GM12878 (cell line): ENCODE measurements at regions not wholly inside any gene's neighbourhood (a gene's known extent, or its start where the extent isn't known, plus 50 kb on each side); places are given as distances from the start of the nearest gene placed in this dataset.

Experiments used
- ATAC-seq: fragments of 200-7000 bp; cut with Tn5 transposase; 3 replicates; pipeline ENCODE4 v1.9.1; 2020; ENCODE audit warnings: mild to moderate bottlenecking, moderate library complexity
- BruUV-seq: library from RNA; stranded (reverse); fragments of 400-500 nt; replicated peaks from 2 replicates; lab custom pipeline; 2021; lab: Mats Ljungman, UMichigan
- CTCF ChIA-PET: fragments of 300-600 bp; sonication (Branson Sonifier 250); formaldehyde crosslinking; extraction: SDS; loops from one replicate; lab custom pipeline; 2021; ENCODE audit warnings: inconsistent platforms; lab: Yijun Ruan, JAX
- POLR2A ChIA-PET: fragments of 350-600 bp; formaldehyde crosslinking; extraction: SDS; loops from one replicate; lab custom pipeline; 2021; ENCODE audit warnings: inconsistent platforms; lab: Charles Lee
- RAD21 ChIA-PET: fragments of 300-600 bp; sonication (Branson Sonifier 250); formaldehyde crosslinking; loops from one replicate; lab custom pipeline; 2023; ENCODE audit warnings: antibody characterized with exemption; ENCODE audit not compliant: unreplicated experiment; lab: Charles Lee
- SMC1A ChIA-PET: fragments of 300-600 bp; sonication (Branson Sonifier 250); formaldehyde crosslinking; loops from one replicate; lab custom pipeline; 2023; ENCODE audit not compliant: unreplicated experiment, uncharacterized antibody; lab: Charles Lee
- DNase-seq: peaks from one replicate; pipeline ENCODE4 v3.0.0-alpha.2; 2011; ENCODE audit warnings: low read depth, low spot score
- FAIRE-seq: peaks from 3 replicates; lab custom pipeline; 2011; peaks lifted over from hg19 to GRCh38; lab: Jason Lieb, UNC
- H2AFZ ChIP-seq: 2 replicates; pipeline ENCODE4 v1.6.0; 2011; ENCODE audit warnings: low read depth, low read length, control low read depth; ENCODE audit not compliant: control insufficient read depth
- H3K27ac ChIP-seq: 2 replicates; pipeline ENCODE4 v1.5.1; 2011; ENCODE audit warnings: control low read depth; ENCODE audit not compliant: control insufficient read depth, insufficient read depth
- H3K27me3 ChIP-seq, 2 experiments: replicated peaks in 1 of 2; 2 replicates each; pipeline versions ENCODE4 v1.6.0 to v1.6.1; 2011; ENCODE audit warnings: low read length in 1 of 2; ENCODE audit not compliant: control insufficient read depth in 2 of 2, insufficient read depth in 2 of 2
- H3K36me3 ChIP-seq, 2 experiments: 2 replicates each; pipeline ENCODE4 v1.5.1; 2011; ENCODE audit warnings: low read length in 1 of 2; ENCODE audit not compliant: control insufficient read depth in 2 of 2, insufficient read depth in 2 of 2
- H3K4me1 ChIP-seq: 2 replicates; pipeline ENCODE4 v1.6.1; 2011; ENCODE audit warnings: mild to moderate bottlenecking, low read length, moderate library complexity, mixed read lengths; ENCODE audit not compliant: control insufficient read depth, insufficient read depth
- H3K4me2 ChIP-seq: 2 replicates; pipeline ENCODE4 v1.6.0; 2011; ENCODE audit warnings: control low read depth; ENCODE audit not compliant: control insufficient read depth, insufficient read depth
- H3K4me3 ChIP-seq: fragments of 200-600 bp; sonication (generic); 2 replicates; pipeline ENCODE4 v1.5.1; 2016
- H3K79me2 ChIP-seq: 2 replicates; pipeline ENCODE4 v1.6.0; 2011; ENCODE audit warnings: low read length; ENCODE audit not compliant: control insufficient read depth, insufficient read depth
- H3K9ac ChIP-seq: 2 replicates; pipeline ENCODE4 v1.8.0; 2011; ENCODE audit warnings: low read length, control low read depth, mixed read lengths; ENCODE audit not compliant: control insufficient read depth, insufficient read depth
- H3K9me3 ChIP-seq: replicated peaks from 3 replicates; pipeline ENCODE4 v1.5.1; 2011; ENCODE audit warnings: mild to moderate bottlenecking, low read length; ENCODE audit not compliant: control insufficient read depth, insufficient read depth
- H4K20me1 ChIP-seq: 2 replicates; pipeline ENCODE4 v1.6.0; 2011; ENCODE audit not compliant: control insufficient read depth, insufficient read depth
- ASH2L ChIP-seq: fragments of 300-600, 200-600 bp; sonication (generic); IDR thresholded peaks from 2 replicates; pipeline ENCODE4 v1.6.1; 2017; ENCODE audit warnings: low read depth, mild to moderate bottlenecking, borderline replicate concordance
- BCL11A ChIP-seq: IDR thresholded peaks from 2 replicates; pipeline ENCODE4 v1.6.1; 2011; ENCODE audit warnings: low read depth, low read length
- FOXM1 ChIP-seq: IDR thresholded peaks from 2 replicates; pipeline ENCODE4 v1.6.1; 2012; ENCODE audit warnings: low read depth, mild to moderate bottlenecking, inconsistent platforms, low read length, moderate library complexity
- IRF4 ChIP-seq: IDR thresholded peaks from 2 replicates; pipeline ENCODE4 v1.6.1; 2011; ENCODE audit warnings: low read depth, low read length
- KAT2A ChIP-seq: conservative IDR thresholded peaks from 2 replicates; pipeline ENCODE4 v1.6.1; 2011; ENCODE audit warnings: low read depth, low read length; ENCODE audit not compliant: control insufficient read depth
- RUNX3 ChIP-seq: IDR thresholded peaks from 2 replicates; pipeline ENCODE4 v1.6.1; 2012; ENCODE audit warnings: low read length, inconsistent platforms
- WGBS: methylation state at CpG from one replicate; pipeline ENCODE4 v1.1.6; 2016; ENCODE audit warnings: low lambda C conversion rate; ENCODE audit not compliant: insufficient replicate concordance, insufficient coverage; ENCODE audit errors: missing lambda C conversion rate; 5-methylcytosine and 5-hydroxymethylcytosine counted together
- in situ Hi-C: fragments of 300-500 bp; cut with MboI; formaldehyde crosslinking; loops from 9 replicates; pipeline ENCODE4 v1.14.3; 2018; ENCODE audit warnings: mixed read lengths
- intact Hi-C: fragments of 100-400 bp; cut with micrococcal nuclease; formaldehyde crosslinking; loops from one replicate; pipeline ENCODE4 v1.14.2; 2022; ENCODE audit not compliant: unreplicated experiment

GRCh38 chr1:219427989-219428388 is 184.9 kb downstream of the ZC3H11B start:
- H3K4me3 ChIP-seq: no peak overlapping the region
- H3K9ac ChIP-seq: no peak overlapping the region
- H2AFZ ChIP-seq: no peak overlapping the region; the same call in 1 of the 2 replicates
- H3K79me2 ChIP-seq: no peaks in the 10 kb centered on the region
- ChIA-PET SMC1A (interaction anchor here (1.1 to 1.4 kb wide), 3 partner anchors 21 to 432 kb away, joined by 3 to 5 read pairs (median 3); no protein-coding TSS in a partner anchor), POLR2A (no interaction called here), CTCF (interaction anchor here (0.7 to 1.3 kb wide), 2 partner anchors 11 to 69 kb away, joined by 6 to 8 read pairs; no protein-coding TSS in a partner anchor), RAD21 (no interaction called here)
- H4K20me1 ChIP-seq: no peaks in the 10 kb centered on the region
- no TSS peak for BruUV-seq
- H3K4me2 ChIP-seq: no peak overlapping the region
- no peak for TF ChIP-seq FOXM1
- TF ChIP-seq RUNX3: 0 out of 2 replicates have a peak, but pooled peaks have one; percentile 7
- no peak for TF ChIP-seq IRF4
- no peak for TF ChIP-seq KAT2A
- H3K27me3 ChIP-seq: no peaks in the 10 kb centered on the region
- peaks cover 3% of the 10 kb centered on the region; the same call in 1 of the 2 replicates for H3K4me1 ChIP-seq
- intact Hi-C loops (loop anchor here (2.0 kb wide), 1 partner anchor 49 kb away; no protein-coding TSS in a partner anchor), in situ Hi-C loops (no loop called here)
- ATAC-seq (no peak), FAIRE-seq (no peak), DNase-seq (no peak)
- no peaks in the 10 kb centered on the region for H3K9me3 ChIP-seq
- H3K27ac ChIP-seq: no peak overlapping the region; the same call in 1 of the 2 replicates
- H3K36me3 ChIP-seq: no peaks in the 10 kb centered on the region
- WGBS: 71% methylated on average over 2 of the region's 2 CpGs

GRCh38 chr1:219427403-219427802 is 185.5 kb downstream of the ZC3H11B start:
- no TSS peak for BruUV-seq
- ChIA-PET SMC1A (interaction anchor here (1.1 to 1.4 kb wide), 2 partner anchors 136 to 431 kb away, joined by 3 read pairs; no protein-coding TSS in a partner anchor), CTCF (interaction anchor here (1.3 kb wide), 1 partner anchor 11 kb away, joined by 8 read pairs; no protein-coding TSS in a partner anchor)

More at GRCh38 chr1:219427403-219427802, 185.5 kb downstream of the ZC3H11B start:
- Histone ChIP-seq H4K20me1 (no peaks in the 10 kb centered on the region), H3K4me1 (peaks cover 3% of the 10 kb centered on the region; the same call in 1 of the 2 replicates), H3K9ac (no peak overlapping the region), H3K9me3 (no peaks in the 10 kb centered on the region), H3K36me3 (no peaks in the 10 kb centered on the region), H2AFZ (no peak overlapping the region), H3K27me3 (no peaks in the 10 kb centered on the region), H3K4me3 (no peak overlapping the region), H3K79me2 (no peaks in the 10 kb centered on the region), H3K27ac (no peak overlapping the region; the same call in 1 of the 2 replicates), H3K4me2 (no peak overlapping the region)
- POLR2A ChIA-PET: no interaction called here
- ATAC-seq (peak; percentile 38; the same call in 2 of the 3 replicates), DNase-seq (no peak), FAIRE-seq (no peak)
- TF ChIP-seq ASH2L (no peak), BCL11A (0 out of 2 replicates have a peak, but pooled peaks have one; percentile 14)
- intact Hi-C loops (no loop called here), in situ Hi-C loops (no loop called here)
- RAD21 ChIA-PET: no interaction called here
